Activated CD8-positive, alpha-beta memory T cell treated with anti-CD3 and anti-CD28 coated beads, Interleukin-2, amount 10 ng/mL, durations not matched to agents 7 days and 5 days (primary cell): ENCODE measurements at regions not wholly inside any gene's neighbourhood (a gene's known extent, or its start where the extent isn't known, plus 50 kb on each side); places are given as distances from the start of the nearest gene placed in this dataset.

ENCODE experiments used
- ATAC-seq: fragments of 150-1000 bp; cut with Tn5 transposase; one replicate; pipeline ENCODE4 v1.10.0; 2021; ENCODE audit warnings: moderate library complexity
- CTCF ChIA-PET: fragments of 350-600 bp; sonication (Branson Sonifier 250); formaldehyde crosslinking; loops from one replicate; lab custom pipeline; 2021; ENCODE audit warnings: antibody characterized with exemption; lab: Charles Lee
- DNase-seq: peaks from one replicate; pipeline ENCODE4 v3.0.0-alpha.2; 2020
- H3K27ac Mint-ChIP-seq: one replicate; pipeline ENCODE4 v1.8.0; 2021; ENCODE audit warnings: mild to moderate bottlenecking, mixed read lengths
- H3K27me3 Mint-ChIP-seq: one replicate; pipeline ENCODE4 v1.8.0; 2021; ENCODE audit warnings: mixed read lengths
- H3K36me3 Mint-ChIP-seq: one replicate; pipeline ENCODE4 v1.8.0; 2021; ENCODE audit warnings: mild to moderate bottlenecking, mixed read lengths
- H3K4me1 Mint-ChIP-seq: one replicate; pipeline ENCODE4 v1.8.0; 2021; ENCODE audit warnings: mixed read lengths
- H3K4me3 Mint-ChIP-seq: one replicate; pipeline ENCODE4 v1.8.0; 2021; ENCODE audit warnings: mild to moderate bottlenecking, moderate library complexity, mixed read lengths
- H3K9me3 Mint-ChIP-seq: one replicate; pipeline ENCODE4 v1.8.0; 2022; ENCODE audit warnings: low read depth, mixed read lengths

DNA sequence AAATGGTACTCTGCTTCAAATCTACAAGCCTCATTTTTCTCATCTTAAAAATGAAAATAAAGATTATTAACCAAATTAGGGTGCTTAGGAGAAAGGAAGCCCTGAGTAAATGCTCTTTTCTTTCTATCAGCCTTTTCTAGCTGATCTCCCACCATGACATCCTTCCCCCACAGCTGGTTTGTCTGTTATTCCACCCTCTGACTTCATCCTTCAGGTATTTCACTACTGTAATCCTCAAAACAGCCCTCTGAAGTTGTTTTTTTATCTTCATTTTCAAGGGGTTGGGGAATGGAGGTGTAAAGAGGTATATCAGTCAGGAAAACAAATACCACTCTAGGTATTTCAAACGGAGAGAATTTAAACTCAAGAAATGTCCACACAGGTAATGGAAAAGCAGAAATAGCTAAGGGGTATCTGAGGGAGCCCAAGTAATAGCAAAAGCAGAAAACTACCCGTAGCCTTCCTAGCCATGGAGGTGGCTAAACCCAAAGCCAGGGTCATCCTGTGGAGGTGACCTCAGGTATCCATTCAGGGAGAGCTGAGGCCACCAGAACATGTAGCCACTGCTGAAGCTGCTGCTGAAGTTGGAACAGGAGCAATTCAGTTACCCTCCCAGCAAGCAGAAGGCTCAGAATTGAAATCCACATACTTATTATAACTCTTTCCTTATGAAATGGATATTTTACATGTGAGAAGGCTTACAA is 990.9 kb upstream of the ACVR2A start:
- DNase-seq: no peak
- Mint-ChIP-seq H3K36me3 (no peaks in the 10 kb centered on the region), H3K27me3 (no peaks in the 10 kb centered on the region), H3K4me3 (no peak overlapping the region), H3K9me3 (no peaks in the 10 kb centered on the region), H3K27ac (no peak overlapping the region), H3K4me1 (no peaks in the 10 kb centered on the region)
- CTCF ChIA-PET: no interaction called here
- ATAC-seq: no peak

DNA sequence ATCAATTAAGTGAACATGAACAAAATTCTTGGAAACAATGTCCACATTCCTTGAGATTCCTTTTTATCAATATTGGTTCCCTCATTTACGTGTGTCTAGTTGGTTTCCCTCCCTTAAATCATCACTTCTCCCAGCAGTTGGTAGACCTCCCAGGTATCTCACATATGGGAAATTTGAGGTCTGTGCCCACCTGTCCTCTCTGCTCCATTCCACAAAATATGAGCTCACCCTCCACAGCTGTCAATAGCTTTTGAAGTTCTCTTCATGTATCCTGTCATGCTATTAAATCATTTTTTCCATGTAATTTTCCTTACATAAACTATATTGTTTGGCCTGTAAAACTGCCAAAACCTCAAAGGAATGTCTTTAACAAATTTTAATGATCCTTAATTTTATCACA is 992.2 kb upstream of the ACVR2A start:
- CTCF ChIA-PET: no interaction called here
- Mint-ChIP-seq H3K9me3 (no peaks in the 10 kb centered on the region), H3K4me3 (no peak overlapping the region), H3K27me3 (no peaks in the 10 kb centered on the region), H3K4me1 (no peaks in the 10 kb centered on the region), H3K27ac (no peak overlapping the region), H3K36me3 (no peaks in the 10 kb centered on the region)
- DNase-seq: no peak
- ATAC-seq: no peak

DNA sequence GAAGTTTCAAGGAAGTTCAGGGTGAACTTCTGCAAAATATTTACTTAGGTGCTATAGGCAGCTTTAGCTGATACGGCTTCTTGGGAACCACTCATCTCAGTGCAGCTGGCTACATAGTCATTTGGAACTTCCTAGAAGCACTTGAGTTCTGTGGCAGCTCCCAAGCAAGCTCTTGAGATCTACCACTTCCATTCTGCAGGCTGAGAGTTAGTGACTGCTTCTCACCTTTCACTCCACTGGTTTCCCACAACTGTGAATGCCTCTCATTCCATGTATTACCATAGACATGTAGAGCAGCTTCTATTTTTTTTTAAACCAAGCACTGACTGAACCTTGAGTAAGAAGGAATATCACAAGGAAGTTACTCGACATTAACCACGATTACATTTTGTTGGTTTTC is 994.1 kb upstream of the ACVR2A start:
- H3K4me1 Mint-ChIP-seq: no peaks in the 10 kb centered on the region
- CTCF ChIA-PET: no interaction called here
- ATAC-seq (no peak), DNase-seq (no peak)
- H3K9me3 Mint-ChIP-seq: no peaks in the 10 kb centered on the region
- no peaks in the 10 kb centered on the region for H3K36me3 Mint-ChIP-seq
- no peak overlapping the region for H3K4me3 Mint-ChIP-seq
- no peak overlapping the region for H3K27ac Mint-ChIP-seq
- no peaks in the 10 kb centered on the region for H3K27me3 Mint-ChIP-seq

DNA sequence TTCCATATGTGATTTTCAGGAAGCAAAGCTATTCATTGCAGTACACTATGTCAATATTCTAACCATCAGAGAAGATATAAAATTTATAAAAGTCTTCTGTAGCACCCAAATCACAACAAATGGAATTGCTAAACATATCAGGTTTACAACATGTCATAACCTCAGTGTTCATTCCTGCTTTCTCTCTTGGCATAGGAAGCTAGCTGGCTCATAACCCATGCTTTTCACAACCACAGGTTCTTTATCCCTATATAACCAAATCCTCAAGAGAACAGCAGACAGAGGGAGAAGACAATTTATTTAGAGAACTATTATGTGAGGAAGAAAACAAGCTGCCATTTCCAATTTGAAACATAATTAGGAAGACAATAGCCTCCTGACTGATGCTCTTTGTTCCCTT is 997.0 kb upstream of the ACVR2A start:
- no peak for ATAC-seq
- H3K27ac Mint-ChIP-seq: no peak overlapping the region
- no peaks in the 10 kb centered on the region for H3K9me3 Mint-ChIP-seq
- H3K4me1 Mint-ChIP-seq: no peaks in the 10 kb centered on the region
- no peaks in the 10 kb centered on the region for H3K36me3 Mint-ChIP-seq
- no peaks in the 10 kb centered on the region for H3K27me3 Mint-ChIP-seq
- DNase-seq: no peak
- CTCF ChIA-PET: no interaction called here
- no peak overlapping the region for H3K4me3 Mint-ChIP-seq

DNA sequence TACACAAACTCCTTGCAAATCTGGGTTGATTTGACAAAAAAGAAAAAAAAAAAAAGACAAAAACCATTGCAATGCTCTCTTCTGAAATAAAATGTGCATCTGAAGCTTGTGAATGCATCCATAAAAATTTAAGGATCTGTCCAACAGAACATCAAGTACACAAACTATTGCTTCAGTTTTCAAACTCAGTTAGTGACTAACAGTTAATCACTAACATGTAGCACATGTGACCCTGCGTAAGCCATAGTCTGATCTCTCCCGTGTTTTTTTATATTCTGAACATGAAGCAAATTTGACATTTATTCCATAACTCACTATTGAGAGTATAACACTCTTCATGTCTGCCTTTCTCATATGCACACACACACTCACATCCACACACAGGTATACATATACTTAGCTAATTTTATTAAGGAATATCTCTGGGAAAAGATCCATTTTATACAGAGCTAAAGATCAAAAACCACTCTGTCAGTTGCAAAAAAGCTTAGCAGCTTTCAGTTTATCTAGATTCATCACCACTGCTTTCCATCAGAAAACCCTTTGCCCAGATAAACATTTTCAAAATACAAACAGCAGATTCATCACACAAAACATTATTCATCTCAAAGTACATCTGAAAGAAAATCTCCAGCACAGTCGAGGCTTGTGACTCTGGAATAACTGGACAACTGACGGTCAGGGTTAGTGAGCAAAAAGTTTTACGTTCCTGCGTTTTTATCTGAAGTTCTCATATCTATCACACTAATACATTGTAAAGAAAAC is 1000.4 kb upstream of the ACVR2A start:
- Mint-ChIP-seq H3K4me1 (no peaks in the 10 kb centered on the region), H3K9me3 (peaks cover 2% of the 10 kb centered on the region), H3K36me3 (no peaks in the 10 kb centered on the region), H3K27ac (no peak overlapping the region), H3K4me3 (no peak overlapping the region), H3K27me3 (no peaks in the 10 kb centered on the region)
- DNase-seq (no peak), ATAC-seq (no peak)
- CTCF ChIA-PET: no interaction called here

DNA sequence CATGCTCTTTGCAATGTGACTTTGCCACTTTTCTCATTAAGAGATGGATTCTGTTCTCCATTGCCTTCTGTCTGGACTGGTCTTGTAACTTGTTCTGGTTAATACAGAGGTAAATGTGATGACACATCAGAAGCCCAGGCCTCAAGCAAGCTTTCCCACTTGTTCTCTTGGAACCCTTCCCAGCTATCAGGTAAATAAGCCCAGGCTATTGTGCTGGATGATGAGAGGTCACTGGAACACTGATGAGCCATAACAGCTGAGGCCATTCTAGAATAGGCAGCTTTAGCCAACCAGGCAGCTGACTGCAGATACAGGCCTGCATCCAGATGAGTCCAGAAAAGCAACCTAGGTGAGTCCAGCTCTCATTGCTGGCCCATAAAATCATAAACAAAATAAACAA is 1007.0 kb upstream of the ACVR2A start:
- CTCF ChIA-PET: no interaction called here
- no peaks in the 10 kb centered on the region for H3K4me1 Mint-ChIP-seq

DNA sequence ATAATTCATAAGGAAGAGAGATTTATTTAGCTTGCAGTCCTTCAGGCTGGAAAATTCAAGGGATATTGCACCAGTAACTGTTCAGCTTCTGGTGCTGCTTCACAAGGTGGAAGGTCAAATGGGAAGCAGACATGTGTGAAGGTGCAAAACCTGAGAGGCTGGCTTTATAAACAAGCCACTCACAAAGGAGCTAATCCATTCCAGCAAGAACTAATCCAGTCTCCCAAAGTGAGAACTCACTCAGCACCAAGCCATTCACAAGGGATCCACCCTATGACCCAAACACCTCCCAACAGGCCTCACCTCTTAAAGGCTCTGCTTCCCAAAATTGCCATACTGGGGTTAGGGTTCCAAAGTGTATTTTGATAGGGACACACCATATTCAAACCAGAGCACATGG is 1018.4 kb upstream of the ACVR2A start:
- no peak for ATAC-seq
- no peak overlapping the region for H3K27ac Mint-ChIP-seq
- CTCF ChIA-PET: no interaction called here
- no peak for DNase-seq
- H3K4me3 Mint-ChIP-seq: no peak overlapping the region
- H3K9me3 Mint-ChIP-seq: no peaks in the 10 kb centered on the region
- H3K4me1 Mint-ChIP-seq: no peaks in the 10 kb centered on the region
- no peaks in the 10 kb centered on the region for H3K36me3 Mint-ChIP-seq
- H3K27me3 Mint-ChIP-seq: no peaks in the 10 kb centered on the region

More for the DNA sequence above, 1007.0 kb upstream of the ACVR2A start:
- no peak for DNase-seq
- Mint-ChIP-seq H3K36me3 (no peaks in the 10 kb centered on the region), H3K9me3 (peaks cover 2% of the 10 kb centered on the region), H3K4me3 (no peak overlapping the region), H3K27ac (no peak overlapping the region), H3K27me3 (no peaks in the 10 kb centered on the region)
- ATAC-seq: no peak

DNA sequence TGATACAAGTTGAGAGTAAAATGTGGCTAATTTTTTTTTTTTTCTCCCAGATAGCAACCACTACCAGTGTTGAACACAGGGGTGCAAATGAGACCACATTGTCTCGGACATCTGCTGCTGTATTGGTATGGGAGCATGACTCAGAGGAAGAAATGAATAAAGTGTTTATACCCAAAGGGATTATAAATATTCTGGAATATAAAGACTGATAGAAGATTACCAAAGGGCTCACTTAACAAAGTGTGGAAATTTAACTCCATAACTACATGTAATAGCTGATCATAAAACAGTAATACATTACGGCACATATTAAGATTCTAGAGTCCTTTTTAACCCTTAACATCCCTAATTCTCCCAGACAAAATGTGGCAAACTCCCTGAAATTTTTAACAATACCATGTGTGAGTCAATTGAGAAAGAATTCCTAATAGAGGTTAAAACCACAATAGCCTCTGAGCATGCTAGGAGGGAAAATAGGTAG is 1023.0 kb upstream of the ACVR2A start:
- no peak overlapping the region for H3K27ac Mint-ChIP-seq
- peaks cover 2% of the 10 kb centered on the region for H3K9me3 Mint-ChIP-seq
- no peak for DNase-seq
- no peak for ATAC-seq
- no peaks in the 10 kb centered on the region for H3K4me1 Mint-ChIP-seq
- H3K36me3 Mint-ChIP-seq: no peaks in the 10 kb centered on the region
- CTCF ChIA-PET: no interaction called here
- no peaks in the 10 kb centered on the region for H3K27me3 Mint-ChIP-seq
- H3K4me3 Mint-ChIP-seq: no peak overlapping the region

DNA sequence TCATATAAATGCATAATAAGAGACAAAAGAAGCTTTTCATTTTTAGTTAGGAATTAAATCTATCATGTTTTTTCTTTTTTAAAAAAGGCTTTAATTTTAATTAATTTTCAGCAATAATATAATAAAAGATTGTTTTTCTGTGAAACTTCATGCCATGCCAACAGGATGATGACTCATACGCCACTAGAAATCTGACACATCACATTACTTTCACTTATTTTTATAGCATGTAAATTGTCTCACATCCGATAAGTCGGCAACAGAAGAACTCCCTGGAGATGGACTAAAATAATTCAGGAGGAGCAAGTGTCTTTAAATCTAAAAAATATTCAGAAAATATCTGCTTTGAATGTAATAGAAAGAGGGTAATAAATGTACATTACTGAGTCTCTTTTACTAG is 1024.2 kb upstream of the ACVR2A start:
- H3K27ac Mint-ChIP-seq: no peak overlapping the region
- CTCF ChIA-PET: no interaction called here

DNA sequence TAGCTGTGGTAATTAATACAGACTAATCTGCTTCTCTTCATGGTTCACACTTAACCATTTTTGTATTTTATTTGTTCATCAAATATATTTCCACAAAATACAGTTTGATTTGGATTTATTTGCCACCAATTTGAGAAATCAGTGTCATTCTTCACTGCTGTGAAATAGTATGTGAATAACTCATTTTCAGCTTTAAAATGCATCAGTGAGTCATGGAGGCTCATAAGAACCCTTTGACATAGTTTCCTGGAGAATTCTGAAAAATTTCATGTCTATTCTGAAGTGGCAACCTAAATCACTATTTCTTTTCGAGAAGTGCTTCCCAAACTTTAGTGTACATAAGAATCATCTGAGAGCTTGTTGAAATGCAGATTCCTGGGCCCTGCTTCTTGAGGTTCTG is 1026.7 kb upstream of the ACVR2A start:
- peaks cover 2% of the 10 kb centered on the region for H3K9me3 Mint-ChIP-seq
- no peaks in the 10 kb centered on the region for H3K4me1 Mint-ChIP-seq
- CTCF ChIA-PET: no interaction called here
- DNase-seq (no peak), ATAC-seq (no peak)
- H3K27me3 Mint-ChIP-seq: no peaks in the 10 kb centered on the region
- H3K4me3 Mint-ChIP-seq: no peak overlapping the region
- H3K27ac Mint-ChIP-seq: no peak overlapping the region
- no peaks in the 10 kb centered on the region for H3K36me3 Mint-ChIP-seq

More for the DNA sequence above, 1024.2 kb upstream of the ACVR2A start:
- H3K4me1 Mint-ChIP-seq: no peaks in the 10 kb centered on the region
- no peaks in the 10 kb centered on the region for H3K27me3 Mint-ChIP-seq
- no peak for ATAC-seq
- no peak overlapping the region for H3K4me3 Mint-ChIP-seq
- H3K9me3 Mint-ChIP-seq: peaks cover 2% of the 10 kb centered on the region
- no peaks in the 10 kb centered on the region for H3K36me3 Mint-ChIP-seq
- no peak for DNase-seq

DNA sequence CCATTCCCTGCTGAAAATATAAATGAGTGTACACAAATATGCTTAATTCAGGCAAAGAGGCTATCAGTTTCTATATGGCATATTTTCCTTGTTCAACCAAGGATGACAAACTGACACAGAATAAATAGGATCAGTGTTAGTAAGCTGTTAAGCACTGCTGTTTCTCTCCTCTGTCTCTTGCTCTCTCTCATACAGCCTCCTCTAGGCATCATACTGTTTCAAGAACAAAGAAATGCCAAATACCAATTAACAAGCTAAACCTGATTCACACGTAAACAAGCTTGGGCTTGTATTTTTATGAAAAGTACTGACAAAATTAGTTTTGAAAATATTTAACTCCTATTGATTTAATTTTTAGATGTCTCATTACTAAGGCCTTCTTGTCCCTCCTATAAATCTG is 1027.2 kb upstream of the ACVR2A start:
- H3K27ac Mint-ChIP-seq: no peak overlapping the region
- DNase-seq (no peak), ATAC-seq (no peak)
- H3K36me3 Mint-ChIP-seq: no peaks in the 10 kb centered on the region
- no peak overlapping the region for H3K4me3 Mint-ChIP-seq
- peaks cover 4% of the 10 kb centered on the region for H3K9me3 Mint-ChIP-seq
- no peaks in the 10 kb centered on the region for H3K27me3 Mint-ChIP-seq
- CTCF ChIA-PET: no interaction called here
- no peaks in the 10 kb centered on the region for H3K4me1 Mint-ChIP-seq

DNA sequence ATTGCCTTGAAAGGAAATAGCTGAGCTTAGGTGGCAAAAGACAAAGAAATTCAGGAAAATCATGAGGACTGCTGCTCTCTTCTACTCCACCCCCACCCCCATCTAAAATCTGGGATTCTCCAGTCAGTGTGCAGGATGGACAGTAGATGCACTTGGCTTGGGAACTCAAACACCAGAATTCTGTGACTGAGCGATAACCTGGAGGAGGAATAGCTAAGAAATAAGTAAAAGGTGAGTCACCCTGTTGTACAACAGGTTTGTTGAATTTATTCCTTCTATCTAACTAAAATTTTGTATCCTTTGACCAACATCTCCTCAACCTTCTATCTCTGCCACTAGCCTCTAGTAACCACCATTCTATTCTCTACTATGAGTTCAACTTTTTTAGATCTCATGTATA is 1029.9 kb upstream of the ACVR2A start:
- H3K4me1 Mint-ChIP-seq: no peaks in the 10 kb centered on the region
- H3K27me3 Mint-ChIP-seq: no peaks in the 10 kb centered on the region
- H3K9me3 Mint-ChIP-seq: peaks cover 8% of the 10 kb centered on the region
- DNase-seq: no peak
- CTCF ChIA-PET: no interaction called here
- H3K4me3 Mint-ChIP-seq: no peak overlapping the region
- H3K27ac Mint-ChIP-seq: no peak overlapping the region
- no peaks in the 10 kb centered on the region for H3K36me3 Mint-ChIP-seq
- no peak for ATAC-seq

DNA sequence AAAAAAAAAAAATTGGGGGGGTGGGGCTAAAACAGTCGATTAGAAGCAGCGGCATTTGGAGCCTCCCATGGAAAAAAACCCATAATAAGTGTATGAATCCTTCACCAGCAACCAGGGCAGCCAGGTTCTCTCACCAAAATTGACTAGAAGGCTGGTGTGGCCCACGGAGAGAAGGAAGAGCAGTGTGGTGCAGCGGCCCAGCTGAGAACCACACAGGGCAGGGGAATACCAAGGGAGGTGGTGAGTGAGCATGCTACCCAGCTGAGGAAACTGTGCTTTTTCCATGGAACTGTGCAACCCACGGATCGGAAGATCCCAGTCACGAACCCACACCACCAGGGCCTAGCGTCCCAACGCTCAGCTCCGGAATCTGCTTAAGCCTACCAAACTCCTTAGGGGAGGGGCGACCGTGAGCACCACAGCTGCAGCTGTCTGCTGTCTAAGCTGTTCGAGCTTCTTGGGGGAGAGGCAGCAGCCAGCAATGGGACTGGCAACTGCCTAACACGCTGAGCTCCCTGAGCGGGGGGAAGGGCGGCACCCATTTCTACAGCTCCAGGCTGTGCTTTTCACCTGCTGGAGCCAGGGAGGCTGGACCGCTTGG is 1037.2 kb upstream of the ACVR2A start:
- CTCF ChIA-PET: no interaction called here
- H3K9me3 Mint-ChIP-seq: peaks cover 7% of the 10 kb centered on the region
- no peaks in the 10 kb centered on the region for H3K36me3 Mint-ChIP-seq
- no peak overlapping the region for H3K4me3 Mint-ChIP-seq
- DNase-seq (no peak), ATAC-seq (no peak)
- no peak overlapping the region for H3K27ac Mint-ChIP-seq
- no peaks in the 10 kb centered on the region for H3K4me1 Mint-ChIP-seq
- no peaks in the 10 kb centered on the region for H3K27me3 Mint-ChIP-seq
